HT-29 (cell line): ENCODE measurements at regions not wholly inside any gene's neighbourhood (a gene's known extent, or its start where the extent isn't known, plus 50 kb on each side); places are given as distances from the start of the nearest gene placed in this dataset.

ENCODE experiments used
- DNase-seq: peaks from one replicate; pipeline ENCODE4 v3.0.0-alpha.2; 2015; ENCODE audit warnings: low spot score

DNA sequence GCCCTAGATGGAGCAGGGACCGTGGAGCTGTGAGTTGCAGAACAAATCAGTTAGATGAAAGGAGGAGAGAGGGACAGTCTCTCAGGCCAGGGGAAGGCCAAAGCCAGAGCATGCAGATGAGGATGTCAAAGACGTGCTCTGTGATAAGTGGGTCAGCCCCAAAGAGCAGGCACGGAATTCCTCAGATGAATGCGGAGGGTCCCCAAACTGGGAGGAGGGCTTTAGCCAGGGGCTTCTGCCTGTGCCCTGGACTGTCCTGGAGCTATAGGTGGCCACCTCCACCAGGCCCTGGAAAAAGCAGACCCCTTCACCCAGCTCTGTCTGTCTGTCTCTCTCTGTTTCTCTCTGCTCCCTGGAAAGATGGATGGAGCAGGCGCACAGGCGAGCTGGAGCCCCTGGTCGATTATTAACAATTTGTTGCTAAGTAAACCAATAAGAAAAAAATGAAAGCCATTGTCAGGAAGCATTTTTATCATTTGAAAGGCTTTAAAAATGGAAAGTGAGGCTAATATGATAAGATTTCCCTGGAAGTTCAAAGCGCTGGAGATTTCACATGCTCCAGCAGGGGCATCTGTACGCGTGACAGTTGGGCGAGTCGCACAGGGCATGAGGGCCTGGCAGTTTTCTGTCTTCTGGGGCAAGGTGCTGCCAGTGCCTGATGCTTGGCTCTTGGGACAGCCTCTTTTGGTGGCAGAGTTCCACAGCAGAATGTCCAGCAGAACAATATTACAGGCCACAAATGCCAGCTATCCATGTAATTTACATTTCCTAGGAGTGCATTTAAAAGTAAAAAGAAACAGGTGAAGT lies 241.0 kb downstream of the GLI2 start:
- DNase-seq: no peak

DNA sequence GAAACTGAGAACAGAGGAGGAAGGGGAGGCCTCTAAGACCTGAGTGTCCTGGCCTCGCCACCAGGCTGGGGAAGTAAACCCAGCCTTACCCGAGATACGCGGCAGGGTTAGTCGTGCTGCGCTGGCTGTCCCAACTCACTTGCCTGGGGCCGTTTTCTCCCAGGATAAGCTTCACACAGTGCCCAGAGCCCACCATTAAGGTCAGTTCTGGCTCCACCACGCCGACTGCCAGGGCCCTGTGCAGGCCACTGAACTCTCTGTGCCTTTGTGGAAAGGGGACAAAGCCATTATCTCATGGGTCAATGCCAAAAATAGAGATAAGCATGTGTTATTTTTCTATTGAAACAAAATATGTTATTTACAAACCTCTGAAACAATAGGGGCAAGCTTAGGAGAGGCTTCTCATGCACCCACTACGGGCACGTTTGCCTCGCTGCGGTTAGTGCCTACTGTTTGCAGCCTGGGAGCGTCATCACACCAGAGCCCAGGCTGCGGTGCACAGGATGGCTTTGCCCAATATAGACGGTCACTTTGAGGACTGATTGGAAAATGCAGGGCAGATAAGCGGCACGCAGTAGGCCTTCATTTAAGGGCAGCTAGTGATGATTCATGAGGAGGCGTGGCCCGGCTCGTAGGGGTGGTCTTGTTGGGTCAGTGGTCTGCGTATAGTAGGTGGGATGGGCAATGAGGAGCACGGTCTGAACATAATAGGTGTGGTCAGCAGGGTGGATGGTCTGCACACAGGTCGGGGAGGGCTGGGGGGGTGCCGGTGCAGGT lies 242.1 kb downstream of the GLI2 start:
- DNase-seq: no peak

DNA sequence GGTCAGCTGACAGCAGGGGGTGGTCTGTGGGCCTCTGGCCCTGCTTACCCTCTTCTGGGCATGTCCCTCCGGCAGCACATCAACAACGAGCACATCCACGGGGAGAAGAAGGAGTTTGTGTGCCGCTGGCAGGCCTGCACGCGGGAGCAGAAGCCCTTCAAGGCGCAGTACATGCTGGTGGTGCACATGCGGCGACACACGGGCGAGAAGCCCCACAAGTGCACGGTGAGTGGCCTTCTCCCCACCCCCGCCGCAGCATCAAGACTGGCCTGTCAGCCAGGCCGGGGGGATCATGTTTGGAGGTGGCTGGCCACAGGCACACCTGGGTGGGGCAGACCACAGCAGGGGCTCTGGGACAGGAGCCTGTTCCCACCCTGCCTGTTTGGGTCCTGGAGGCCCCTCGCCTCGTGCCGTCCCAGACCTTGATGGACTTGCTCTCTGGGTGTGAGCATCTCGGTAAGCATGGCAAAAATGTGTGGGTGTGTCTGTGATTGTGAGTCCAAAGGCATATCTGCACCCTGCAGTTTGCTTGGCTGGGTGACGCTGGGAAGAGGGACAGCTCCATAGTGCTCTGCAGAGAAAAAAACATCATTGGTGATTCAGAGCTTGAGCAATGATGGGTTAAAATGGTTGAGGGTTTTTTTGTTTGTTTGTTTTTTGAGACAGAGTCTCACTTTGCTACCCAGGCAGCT lies 242.8 kb downstream of the GLI2 start:
- DNase-seq: no peak

DNA sequence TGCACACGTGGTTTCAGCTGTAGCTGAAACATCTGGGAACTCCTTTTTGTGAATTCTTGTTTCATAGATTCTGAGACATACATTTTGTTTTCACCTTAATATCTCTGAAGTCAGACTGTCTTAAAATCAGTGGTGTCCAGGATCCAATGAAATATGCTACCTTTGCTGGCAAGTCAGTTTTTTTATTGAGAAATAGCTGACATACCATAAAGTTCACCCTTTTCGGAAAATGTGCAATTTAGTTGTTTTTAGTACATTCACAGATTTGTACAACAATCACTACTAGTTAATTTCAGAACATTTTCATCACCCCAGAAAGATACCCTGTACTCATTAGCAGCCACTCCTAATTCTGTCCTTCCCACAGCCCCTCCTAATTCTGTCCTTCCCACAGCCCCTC lies 243.7 kb downstream of the GLI2 start:
- no peak for DNase-seq

DNA sequence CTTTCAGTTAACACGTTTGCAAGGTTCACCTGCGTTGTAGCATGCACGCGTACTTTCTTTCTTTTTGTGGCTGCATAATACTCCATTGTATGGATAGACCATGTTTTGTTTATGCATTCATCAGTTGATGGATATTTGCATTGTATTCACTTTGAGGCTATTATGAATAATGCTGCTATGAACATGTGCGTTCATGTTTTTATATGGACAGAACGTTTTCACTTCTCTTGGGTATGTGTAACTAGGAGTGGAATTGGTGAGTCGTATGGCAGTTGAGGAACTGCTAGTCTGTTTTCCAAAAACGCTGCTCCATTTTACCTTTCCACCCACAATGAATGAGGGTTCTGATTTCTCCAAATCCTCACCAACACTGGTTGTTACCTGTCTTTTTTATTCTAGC lies 244.3 kb downstream of the GLI2 start:
- DNase-seq: no peak

DNA sequence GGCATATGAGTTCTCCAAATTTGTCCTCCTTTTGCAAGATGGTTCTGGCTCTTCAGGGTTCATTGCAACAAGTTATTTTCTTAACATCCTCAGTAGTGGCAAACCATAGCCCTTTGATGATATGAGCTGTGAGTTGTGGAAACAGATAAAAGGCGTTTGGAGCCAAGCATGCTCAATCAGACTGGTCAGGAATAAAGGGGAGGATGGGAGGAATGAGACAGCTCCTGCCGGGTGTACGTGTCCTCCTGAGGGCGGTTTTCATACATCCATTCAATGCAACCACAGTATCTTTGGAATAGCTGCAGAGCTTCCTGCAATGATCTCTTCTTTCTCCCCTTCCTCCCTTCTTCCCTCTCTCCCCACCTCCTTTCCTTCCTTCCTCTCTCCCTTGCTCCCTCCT lies 245.8 kb downstream of the GLI2 start:
- DNase-seq: no peak

DNA sequence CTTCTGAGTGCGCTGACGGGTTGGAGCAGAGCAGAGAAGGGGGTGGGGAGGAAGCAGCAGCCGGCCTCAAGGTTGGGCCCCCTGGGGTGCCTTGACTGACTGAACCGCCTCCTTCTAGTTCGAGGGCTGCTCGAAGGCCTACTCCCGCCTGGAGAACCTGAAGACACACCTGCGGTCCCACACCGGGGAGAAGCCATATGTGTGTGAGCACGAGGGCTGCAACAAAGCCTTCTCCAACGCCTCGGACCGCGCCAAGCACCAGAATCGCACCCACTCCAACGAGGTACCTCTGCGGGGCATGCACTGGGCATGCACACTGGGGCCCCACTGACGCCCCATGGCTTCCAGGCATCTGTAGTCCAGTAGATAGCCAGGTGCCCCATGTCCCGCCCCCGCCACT lies 246.9 kb downstream of the GLI2 start:
- no peak for DNase-seq

DNA sequence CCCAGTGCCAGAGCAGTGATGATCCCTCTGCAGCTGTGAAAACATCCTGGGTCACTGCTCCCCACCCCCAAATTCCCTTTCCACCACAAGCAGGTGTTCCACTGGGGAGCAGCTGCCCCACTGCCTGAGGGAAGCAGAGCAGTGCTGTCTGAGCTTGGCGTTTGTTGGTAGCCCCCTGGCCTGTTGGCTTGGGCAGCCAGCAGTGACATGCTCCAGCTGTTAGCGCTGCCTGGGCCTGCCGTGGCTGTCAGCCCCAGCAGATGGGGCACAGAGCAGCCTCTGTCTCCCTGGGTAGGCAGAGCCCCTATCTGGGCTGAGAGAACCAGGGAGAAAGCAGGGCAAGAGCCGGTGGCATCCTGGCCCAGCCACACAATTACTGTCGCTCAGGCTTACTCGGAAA lies 247.7 kb downstream of the GLI2 start:
- no peak for DNase-seq

DNA sequence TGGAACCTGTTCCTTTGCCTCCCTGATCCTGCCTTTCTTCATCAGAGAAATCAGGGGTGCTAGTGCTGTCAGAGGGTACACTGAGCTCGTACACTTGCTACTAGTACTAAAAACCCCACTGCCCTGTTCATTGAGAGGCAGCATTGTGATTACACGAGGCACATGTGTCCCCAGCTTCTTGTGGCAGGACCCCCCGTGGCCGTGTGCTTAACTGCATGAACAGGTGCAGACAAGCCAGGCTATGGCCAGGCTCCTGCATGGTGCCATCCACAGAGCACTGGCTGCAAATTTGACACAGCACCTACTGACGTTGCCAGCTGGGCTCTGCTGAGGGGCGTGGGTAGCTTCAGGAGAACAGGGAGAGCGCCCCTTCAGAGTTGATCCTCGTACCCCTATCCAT lies 248.4 kb downstream of the GLI2 start:
- no peak for DNase-seq

DNA sequence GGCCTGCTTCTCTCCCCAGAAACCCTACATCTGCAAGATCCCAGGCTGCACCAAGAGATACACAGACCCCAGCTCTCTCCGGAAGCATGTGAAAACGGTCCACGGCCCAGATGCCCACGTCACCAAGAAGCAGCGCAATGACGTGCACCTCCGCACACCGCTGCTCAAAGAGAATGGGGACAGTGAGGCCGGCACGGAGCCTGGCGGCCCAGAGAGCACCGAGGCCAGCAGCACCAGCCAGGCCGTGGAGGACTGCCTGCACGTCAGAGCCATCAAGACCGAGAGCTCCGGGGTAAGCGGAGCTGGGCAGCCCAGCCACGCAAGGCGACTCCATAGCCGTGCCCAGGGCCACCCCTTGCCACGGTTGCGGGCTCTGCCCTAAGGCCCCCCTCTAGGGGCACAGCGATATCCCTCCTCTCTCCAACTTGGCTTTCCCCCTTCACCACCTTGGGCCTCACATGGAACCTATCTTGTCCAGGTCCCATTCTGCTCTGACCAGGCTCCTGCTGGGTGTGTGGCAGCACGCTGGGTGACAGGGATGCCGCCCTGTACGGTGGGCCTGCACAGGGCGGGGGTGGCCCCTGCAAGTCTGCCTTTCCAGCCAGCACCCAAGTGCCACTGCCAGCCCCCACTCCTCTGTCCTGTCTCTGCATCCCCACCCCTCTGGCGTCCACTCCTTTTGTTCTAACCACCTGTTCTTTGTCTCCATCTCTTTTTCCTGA lies 248.9 kb downstream of the GLI2 start:
- no peak for DNase-seq

DNA sequence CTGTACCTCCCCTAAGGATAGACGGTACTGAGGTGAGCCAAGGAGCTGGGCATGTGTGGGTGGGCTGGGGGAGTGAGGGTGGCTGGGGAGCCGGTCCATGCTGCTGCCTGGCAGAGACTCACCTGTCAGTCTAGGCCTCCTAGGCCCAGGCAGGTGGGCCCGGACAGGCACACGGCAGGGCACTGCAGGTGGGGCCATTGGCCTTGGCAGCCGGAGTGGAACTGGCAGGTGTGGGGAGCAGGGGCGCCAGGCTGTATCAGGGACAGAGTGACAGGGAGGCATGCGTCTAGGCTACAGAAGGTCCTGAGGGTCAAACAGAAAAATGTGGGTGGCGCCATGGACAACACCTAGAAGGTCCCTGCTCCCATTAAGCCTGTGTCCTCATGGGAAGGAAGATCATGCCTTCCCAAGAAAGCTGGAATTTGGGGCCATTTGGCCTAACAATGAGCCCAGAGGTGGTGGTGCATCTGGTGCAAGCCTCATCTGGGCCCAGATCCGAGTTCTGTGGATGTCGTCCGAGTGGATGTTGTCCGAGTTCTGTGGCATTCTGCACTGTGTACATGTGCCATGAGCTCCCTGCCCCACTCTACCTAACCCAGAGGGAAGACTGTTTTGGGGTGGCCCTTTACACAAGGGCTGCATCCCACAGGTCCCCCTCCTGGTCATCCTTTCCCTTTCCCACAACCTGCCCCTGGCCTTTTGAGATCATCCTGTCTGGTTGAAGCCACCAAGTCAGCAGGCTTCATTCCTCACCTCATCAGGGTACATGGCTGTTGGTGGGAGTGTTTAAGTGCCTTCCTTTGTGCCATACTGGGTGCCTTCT lies 249.7 kb downstream of the GLI2 start:
- DNase-seq: no peak

DNA sequence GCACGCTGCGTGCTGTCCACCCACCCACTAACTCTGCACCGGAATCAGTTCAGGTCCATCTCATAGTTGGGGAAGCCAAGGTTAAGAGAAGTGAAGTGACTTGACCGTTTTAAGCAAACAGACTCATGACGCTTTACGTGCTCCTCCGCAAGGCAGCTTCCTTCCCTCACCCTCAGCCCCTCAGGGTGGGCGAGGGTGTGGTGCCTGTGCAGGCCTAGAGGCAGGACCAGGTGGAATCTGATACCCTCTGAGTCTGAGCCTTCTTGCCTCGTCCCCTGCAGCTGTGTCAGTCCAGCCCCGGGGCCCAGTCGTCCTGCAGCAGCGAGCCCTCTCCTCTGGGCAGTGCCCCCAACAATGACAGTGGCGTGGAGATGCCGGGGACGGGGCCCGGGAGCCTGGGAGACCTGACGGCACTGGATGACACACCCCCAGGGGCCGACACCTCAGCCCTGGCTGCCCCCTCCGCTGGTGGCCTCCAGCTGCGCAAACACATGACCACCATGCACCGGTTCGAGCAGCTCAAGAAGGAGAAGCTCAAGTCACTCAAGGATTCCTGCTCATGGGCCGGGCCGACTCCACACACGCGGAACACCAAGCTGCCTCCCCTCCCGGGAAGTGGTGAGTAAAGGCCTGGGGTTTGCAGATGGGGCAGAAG lies 250.5 kb downstream of the GLI2 start:
- DNase-seq: no peak

DNA sequence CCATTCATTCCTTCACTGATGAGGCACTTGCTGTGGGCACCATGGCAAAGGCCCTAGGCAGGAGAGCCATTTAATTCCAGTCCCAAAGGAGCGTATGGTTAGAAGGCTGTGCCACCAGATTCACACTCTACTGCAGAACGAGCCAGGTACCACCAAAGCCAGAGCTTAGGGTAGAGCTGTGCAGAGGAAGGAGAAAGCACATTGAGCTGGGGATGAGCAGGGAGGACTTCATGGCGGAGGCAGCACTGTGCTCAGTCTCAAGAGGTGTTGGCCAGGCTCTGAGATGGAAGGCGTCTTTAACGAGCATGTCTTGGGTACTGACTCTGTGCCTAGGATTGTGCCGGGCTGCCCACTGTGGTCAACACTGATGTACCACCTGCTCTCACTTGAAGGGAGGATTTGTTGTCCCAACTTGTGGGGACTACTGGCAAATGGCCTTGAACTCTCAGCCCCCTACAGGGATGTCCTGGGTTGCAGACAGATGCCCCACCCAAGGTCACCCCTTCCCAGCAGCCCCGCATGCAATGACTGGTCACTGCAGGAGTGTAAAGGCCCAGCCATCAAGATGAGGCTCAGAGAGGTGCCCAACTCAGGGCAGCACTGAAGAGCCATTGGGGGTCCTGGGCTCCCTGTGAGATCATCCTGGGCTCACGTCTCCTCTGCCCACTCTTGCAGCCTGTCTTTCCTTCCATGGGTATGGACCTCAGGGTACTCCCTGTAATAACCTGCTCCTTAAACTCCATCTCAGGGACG lies 251.4 kb downstream of the GLI2 start:
- DNase-seq: no peak

DNA sequence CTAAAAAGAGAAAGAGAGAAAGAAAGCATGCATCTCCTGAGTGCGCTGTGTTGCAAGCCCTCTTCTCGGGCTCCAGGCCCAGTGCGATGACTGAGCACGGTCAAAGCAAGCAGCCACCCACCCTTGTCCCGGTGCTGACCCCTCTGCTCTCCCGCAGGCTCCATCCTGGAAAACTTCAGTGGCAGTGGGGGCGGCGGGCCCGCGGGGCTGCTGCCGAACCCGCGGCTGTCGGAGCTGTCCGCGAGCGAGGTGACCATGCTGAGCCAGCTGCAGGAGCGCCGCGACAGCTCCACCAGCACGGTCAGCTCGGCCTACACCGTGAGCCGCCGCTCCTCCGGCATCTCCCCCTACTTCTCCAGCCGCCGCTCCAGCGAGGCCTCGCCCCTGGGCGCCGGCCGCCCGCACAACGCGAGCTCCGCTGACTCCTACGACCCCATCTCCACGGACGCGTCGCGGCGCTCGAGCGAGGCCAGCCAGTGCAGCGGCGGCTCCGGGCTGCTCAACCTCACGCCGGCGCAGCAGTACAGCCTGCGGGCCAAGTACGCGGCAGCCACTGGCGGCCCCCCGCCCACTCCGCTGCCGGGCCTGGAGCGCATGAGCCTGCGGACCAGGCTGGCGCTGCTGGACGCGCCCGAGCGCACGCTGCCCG lies 252.5 kb downstream of the GLI2 start:
- no peak for DNase-seq

DNA sequence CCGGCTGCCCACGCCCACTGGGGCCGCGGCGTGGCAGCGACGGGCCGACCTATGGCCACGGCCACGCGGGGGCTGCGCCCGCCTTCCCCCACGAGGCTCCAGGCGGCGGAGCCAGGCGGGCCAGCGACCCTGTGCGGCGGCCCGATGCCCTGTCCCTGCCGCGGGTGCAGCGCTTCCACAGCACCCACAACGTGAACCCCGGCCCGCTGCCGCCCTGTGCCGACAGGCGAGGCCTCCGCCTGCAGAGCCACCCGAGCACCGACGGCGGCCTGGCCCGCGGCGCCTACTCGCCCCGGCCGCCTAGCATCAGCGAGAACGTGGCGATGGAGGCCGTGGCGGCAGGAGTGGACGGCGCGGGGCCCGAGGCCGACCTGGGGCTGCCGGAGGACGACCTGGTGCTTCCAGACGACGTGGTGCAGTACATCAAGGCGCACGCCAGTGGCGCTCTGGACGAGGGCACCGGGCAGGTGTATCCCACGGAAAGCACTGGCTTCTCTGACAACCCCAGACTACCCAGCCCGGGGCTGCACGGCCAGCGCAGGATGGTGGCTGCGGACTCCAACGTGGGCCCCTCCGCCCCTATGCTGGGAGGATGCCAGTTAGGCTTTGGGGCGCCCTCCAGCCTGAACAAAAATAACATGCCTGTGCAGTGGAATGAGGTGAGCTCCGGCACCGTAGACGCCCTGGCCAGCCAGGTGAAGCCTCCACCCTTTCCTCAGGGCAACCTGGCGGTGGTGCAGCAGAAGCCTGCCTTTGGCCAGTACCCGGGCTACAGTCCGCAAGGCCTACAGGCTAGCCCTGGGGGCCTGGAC lies 253.2 kb downstream of the GLI2 start:
- DNase-seq: no peak

DNA sequence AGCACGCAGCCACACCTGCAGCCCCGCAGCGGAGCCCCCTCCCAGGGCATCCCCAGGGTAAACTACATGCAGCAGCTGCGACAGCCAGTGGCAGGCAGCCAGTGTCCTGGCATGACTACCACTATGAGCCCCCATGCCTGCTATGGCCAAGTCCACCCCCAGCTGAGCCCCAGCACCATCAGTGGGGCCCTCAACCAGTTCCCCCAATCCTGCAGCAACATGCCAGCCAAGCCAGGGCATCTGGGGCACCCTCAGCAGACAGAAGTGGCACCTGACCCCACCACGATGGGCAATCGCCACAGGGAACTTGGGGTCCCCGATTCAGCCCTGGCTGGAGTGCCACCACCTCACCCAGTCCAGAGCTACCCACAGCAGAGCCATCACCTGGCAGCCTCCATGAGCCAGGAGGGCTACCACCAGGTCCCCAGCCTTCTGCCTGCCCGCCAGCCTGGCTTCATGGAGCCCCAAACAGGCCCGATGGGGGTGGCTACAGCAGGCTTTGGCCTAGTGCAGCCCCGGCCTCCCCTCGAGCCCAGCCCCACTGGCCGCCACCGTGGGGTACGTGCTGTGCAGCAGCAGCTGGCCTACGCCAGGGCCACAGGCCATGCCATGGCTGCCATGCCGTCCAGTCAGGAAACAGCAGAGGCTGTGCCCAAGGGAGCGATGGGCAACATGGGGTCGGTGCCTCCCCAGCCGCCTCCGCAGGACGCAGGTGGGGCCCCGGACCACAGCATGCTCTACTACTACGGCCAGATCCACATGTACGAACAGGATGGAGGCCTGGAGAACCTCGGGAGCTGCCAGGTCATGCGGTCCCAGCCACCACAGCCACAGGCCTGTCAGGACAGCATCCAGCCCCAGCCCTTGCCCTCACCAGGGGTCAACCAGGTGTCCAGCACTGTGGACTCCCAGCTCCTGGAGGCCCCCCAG lies 254.1 kb downstream of the GLI2 start:
- DNase-seq: no peak

DNA sequence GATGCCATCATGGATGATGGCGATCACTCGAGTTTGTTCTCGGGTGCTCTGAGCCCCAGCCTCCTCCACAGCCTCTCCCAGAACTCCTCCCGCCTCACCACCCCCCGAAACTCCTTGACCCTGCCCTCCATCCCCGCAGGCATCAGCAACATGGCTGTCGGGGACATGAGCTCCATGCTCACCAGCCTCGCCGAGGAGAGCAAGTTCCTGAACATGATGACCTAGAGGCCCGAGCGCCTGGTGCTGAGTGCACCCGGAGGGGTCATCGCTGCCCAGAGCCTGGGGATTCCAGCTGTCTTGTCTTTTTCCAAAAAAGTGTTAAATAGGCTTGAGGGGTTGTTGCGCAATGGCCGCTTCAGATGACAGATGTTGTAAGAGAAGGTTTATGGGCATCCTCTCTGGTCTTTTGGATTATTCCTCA lies 254.8 kb downstream of the GLI2 start:
- no peak for DNase-seq
